SK-N-SH treated with all-trans-retinoic acid at 6 μM for 48 hours (cell line): ENCODE measurements at regions not wholly inside any gene's neighbourhood (a gene's known extent, or its start where the extent isn't known, plus 50 kb on each side); places are given as distances from the start of the nearest gene placed in this dataset.

Experiments used
- ATAC-seq: fragments of 200-7000 bp; cut with Tn5 transposase; 3 replicates; pipeline ENCODE4 v1.9.1; 2020; ENCODE audit warnings: mild to moderate bottlenecking, moderate library complexity
- CSDC2 ChIP-seq: fragments of 250-450 bp; sonication (Bioruptor Pico); IDR thresholded peaks from 2 replicates; pipeline ENCODE4 v1.5.0; 2020; ENCODE audit warnings: mild to moderate bottlenecking, moderate library complexity
- ESRRG ChIP-seq: fragments of 250-450 bp; sonication (Bioruptor Pico); IDR thresholded peaks from 2 replicates; pipeline ENCODE4 v1.6.1; 2021; ENCODE audit warnings: mild to moderate bottlenecking
- GLIS3 ChIP-seq: fragments of 250-450 bp; sonication (Bioruptor Pico); IDR thresholded peaks from 2 replicates; pipeline ENCODE4 v1.5.0; 2020; ENCODE audit warnings: mild to moderate bottlenecking, moderate library complexity
- ISL1 ChIP-seq: fragments of 250-450 bp; sonication (Bioruptor Pico); IDR thresholded peaks from 2 replicates; pipeline ENCODE4 v2.1.2; 2022; ENCODE audit warnings: mild to moderate bottlenecking, moderate library complexity
- OSR1 ChIP-seq: fragments of 250-450 bp; sonication (Bioruptor Pico); IDR thresholded peaks from 2 replicates; pipeline ENCODE4 v1.8.0; 2022; ENCODE audit warnings: moderate library complexity, mild to moderate bottlenecking, inconsistent platforms
- PPARA ChIP-seq: fragments of 250-450 bp; sonication (Bioruptor Pico); IDR thresholded peaks from 2 replicates; pipeline ENCODE4 v1.5.0; 2020; ENCODE audit warnings: mild to moderate bottlenecking, borderline replicate concordance
- RARB ChIP-seq: fragments of 250-450 bp; sonication (Bioruptor Pico); IDR thresholded peaks from 2 replicates; pipeline ENCODE4 v1.8.0; 2021; ENCODE audit warnings: mild to moderate bottlenecking, moderate library complexity
- SNAI2 ChIP-seq: fragments of 250-450 bp; sonication (Bioruptor Pico); IDR thresholded peaks from 2 replicates; pipeline ENCODE4 v1.5.0; 2020; ENCODE audit warnings: mild to moderate bottlenecking, moderate library complexity
- TCF4 ChIP-seq: fragments of 250-450 bp; sonication (Bioruptor Pico); IDR thresholded peaks from 2 replicates; pipeline ENCODE4 v1.8.0; 2021; ENCODE audit warnings: mild to moderate bottlenecking, moderate library complexity, borderline replicate concordance
- TOX ChIP-seq: fragments of 250-450 bp; sonication (Bioruptor Pico); IDR thresholded peaks from 2 replicates; pipeline ENCODE4 v1.8.0; 2021; ENCODE audit warnings: mild to moderate bottlenecking, moderate library complexity, borderline replicate concordance
- TSHZ2 ChIP-seq: fragments of 250-450 bp; sonication (Bioruptor Pico); IDR thresholded peaks from 2 replicates; pipeline ENCODE4 v1.5.0; 2020; ENCODE audit warnings: mild to moderate bottlenecking, moderate library complexity
- ZNF565 ChIP-seq: fragments of 450-650 bp; formaldehyde crosslinking; conservative IDR thresholded peaks from 2 replicates; pipeline ENCODE4 v1.5.0; 2020; ENCODE audit warnings: low read depth, mild to moderate bottlenecking, moderate library complexity
- ZNF70 ChIP-seq: fragments of 450-650 bp; formaldehyde crosslinking; IDR thresholded peaks from 2 replicates; pipeline ENCODE4 v1.5.0; 2020; ENCODE audit warnings: mild to moderate bottlenecking, moderate library complexity
- ZNF8 ChIP-seq: fragments of 450-650 bp; formaldehyde crosslinking; IDR thresholded peaks from 2 replicates; pipeline ENCODE4 v1.5.0; 2020; ENCODE audit warnings: mild to moderate bottlenecking, moderate library complexity
- TF ChIP-seq, protein P1 (sequence below): fragments of 250-450 bp; sonication (Bioruptor Pico); IDR thresholded peaks from 2 replicates; pipeline ENCODE4 v1.5.1; 2020; ENCODE audit warnings: low read depth, mild to moderate bottlenecking, moderate library complexity
- TF ChIP-seq, protein P2 (sequence below): fragments of 250-450 bp; sonication (Bioruptor Pico); IDR thresholded peaks from 2 replicates; pipeline ENCODE4 v1.8.0; 2020; ENCODE audit warnings: mild to moderate bottlenecking, moderate library complexity, borderline replicate concordance

GRCh38 chr16:86786994-86787393 lies 208.6 kb downstream of the FOXL1 start (continued):
- no peak for TF ChIP-seq TSHZ2 (CRISPR knock-in tag)

- TF ChIP-seq RARB (CRISPR knock-in tag): no peak
- no peak for ATAC-seq
Observed at GRCh38 chr16:86787538-86787937, 209.2 kb downstream of the FOXL1 start.

- TF ChIP-seq CSDC2 (CRISPR knock-in tag) (no peak), ISL1 (CRISPR knock-in tag) (no peak), ESRRG (no peak), ZNF8 (CRISPR knock-in tag) (no peak), TOX (CRISPR knock-in tag) (no peak), TSHZ2 (CRISPR knock-in tag) (no peak), SNAI2 (no peak), PPARA (CRISPR knock-in tag) (no peak)
- TF ChIP-seq, protein P1, sequence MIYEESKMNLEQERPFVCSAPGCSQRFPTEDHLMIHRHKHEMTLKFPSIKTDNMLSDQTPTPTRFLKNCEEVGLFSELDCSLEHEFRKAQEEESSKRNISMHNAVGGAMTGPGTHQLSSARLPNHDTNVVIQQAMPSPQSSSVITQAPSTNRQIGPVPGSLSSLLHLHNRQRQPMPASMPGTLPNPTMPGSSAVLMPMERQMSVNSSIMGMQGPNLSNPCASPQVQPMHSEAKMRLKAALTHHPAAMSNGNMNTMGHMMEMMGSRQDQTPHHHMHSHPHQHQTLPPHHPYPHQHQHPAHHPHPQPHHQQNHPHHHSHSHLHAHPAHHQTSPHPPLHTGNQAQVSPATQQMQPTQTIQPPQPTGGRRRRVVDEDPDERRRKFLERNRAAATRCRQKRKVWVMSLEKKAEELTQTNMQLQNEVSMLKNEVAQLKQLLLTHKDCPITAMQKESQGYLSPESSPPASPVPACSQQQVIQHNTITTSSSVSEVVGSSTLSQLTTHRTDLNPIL (CRISPR knock-in tag): no peak
- TF ChIP-seq, protein P2, sequence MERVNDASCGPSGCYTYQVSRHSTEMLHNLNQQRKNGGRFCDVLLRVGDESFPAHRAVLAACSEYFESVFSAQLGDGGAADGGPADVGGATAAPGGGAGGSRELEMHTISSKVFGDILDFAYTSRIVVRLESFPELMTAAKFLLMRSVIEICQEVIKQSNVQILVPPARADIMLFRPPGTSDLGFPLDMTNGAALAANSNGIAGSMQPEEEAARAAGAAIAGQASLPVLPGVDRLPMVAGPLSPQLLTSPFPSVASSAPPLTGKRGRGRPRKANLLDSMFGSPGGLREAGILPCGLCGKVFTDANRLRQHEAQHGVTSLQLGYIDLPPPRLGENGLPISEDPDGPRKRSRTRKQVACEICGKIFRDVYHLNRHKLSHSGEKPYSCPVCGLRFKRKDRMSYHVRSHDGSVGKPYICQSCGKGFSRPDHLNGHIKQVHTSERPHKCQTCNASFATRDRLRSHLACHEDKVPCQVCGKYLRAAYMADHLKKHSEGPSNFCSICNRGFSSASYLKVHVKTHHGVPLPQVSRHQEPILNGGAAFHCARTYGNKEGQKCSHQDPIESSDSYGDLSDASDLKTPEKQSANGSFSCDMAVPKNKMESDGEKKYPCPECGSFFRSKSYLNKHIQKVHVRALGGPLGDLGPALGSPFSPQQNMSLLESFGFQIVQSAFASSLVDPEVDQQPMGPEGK: no peak
- ATAC-seq: no peak
Observed at GRCh38 chr16:86789621-86790051, 211.3 kb downstream of the FOXL1 start.

GRCh38 chr16:86791287-86792035 lies 213.1 kb downstream of the FOXL1 start:
- TF ChIP-seq, protein P1 (CRISPR knock-in tag): no peak
- TF ChIP-seq GLIS3 (CRISPR knock-in tag) (no peak), ZNF70 (CRISPR knock-in tag) (no peak), ZNF8 (CRISPR knock-in tag) (no peak)
- TF ChIP-seq, all 23 proteins: peak for 0
- no peak for ATAC-seq

GRCh38 chr16:86794216-86794864 lies 216.0 kb downstream of the FOXL1 start:
- TF ChIP-seq, protein P2: no peak
- TF ChIP-seq OSR1 (CRISPR knock-in tag) (no peak), ZNF565 (CRISPR knock-in tag) (no peak), TCF4 (CRISPR knock-in tag) (no peak), SNAI2 (no peak), TOX (CRISPR knock-in tag) (no peak)
- ATAC-seq: no peak
